Neural crest cell (in vitro differentiated cells): ENCODE measurements at regions not wholly inside any gene's neighbourhood (a gene's known extent, or its start where the extent isn't known, plus 50 kb on each side); places are given as distances from the start of the nearest gene placed in this dataset.

ENCODE experiments used
- DNase-seq: peaks from one replicate; pipeline ENCODE4 v3.0.0; 2021; ENCODE audit warnings: low read depth, mixed read lengths, low spot score
- H3K27ac Mint-ChIP-seq: one replicate; pipeline ENCODE4 v1.8.0; 2021; ENCODE audit warnings: mild to moderate bottlenecking, mixed read lengths; ENCODE audit not compliant: unreplicated experiment
- H3K27me3 Mint-ChIP-seq: 2 replicates; pipeline ENCODE4 v1.8.0; 2021; ENCODE audit warnings: low read depth, mild to moderate bottlenecking, mixed read lengths
- H3K36me3 Mint-ChIP-seq: 2 replicates; pipeline ENCODE4 v1.8.0; 2021; ENCODE audit warnings: low read depth, mild to moderate bottlenecking, mixed read lengths
- H3K4me1 Mint-ChIP-seq: 2 replicates; pipeline ENCODE4 v1.8.0; 2021; ENCODE audit warnings: mixed read lengths
- H3K4me3 Mint-ChIP-seq: one replicate; pipeline ENCODE4 v1.8.0; 2021; ENCODE audit warnings: mild to moderate bottlenecking, mixed read lengths
- H3K9me3 Mint-ChIP-seq: 2 replicates; pipeline ENCODE4 v1.8.0; 2021; ENCODE audit warnings: mixed read lengths
- TF ChIP-seq, protein P1 (sequence below): fragments of 200-600 bp; sonication (generic); conservative IDR thresholded peaks from 2 replicates; pipeline ENCODE4 v1.5.0; 2021; ENCODE audit warnings: antibody characterized with exemption, mild to moderate bottlenecking

DNA sequence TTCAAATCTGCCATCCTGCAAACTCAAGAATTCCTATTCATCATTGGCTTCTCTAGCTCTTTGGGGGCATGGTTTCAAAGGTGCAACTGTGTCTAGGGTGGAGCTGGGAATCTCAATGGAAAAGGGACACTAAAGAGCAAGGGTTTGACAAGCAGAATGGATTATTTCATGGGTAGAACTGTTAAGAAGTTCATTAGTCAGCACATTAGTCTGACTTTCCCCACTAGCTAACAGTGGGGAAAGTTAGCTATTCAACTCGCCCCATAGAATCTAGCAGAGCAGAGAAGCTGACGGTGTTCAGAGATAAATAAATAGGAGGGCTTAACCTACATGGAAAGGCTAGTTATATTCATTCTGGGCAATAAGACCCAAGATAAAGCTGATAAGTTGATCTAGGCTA lies 153.9 kb downstream of the EMP1 start:
- peaks cover 4% of the 10 kb centered on the region for H3K9me3 Mint-ChIP-seq

GRCh38 chr12:13348464-13348863 lies 151.9 kb downstream of the EMP1 start:
- no peaks in the 10 kb centered on the region for H3K27me3 Mint-ChIP-seq
- TF ChIP-seq, protein P1, sequence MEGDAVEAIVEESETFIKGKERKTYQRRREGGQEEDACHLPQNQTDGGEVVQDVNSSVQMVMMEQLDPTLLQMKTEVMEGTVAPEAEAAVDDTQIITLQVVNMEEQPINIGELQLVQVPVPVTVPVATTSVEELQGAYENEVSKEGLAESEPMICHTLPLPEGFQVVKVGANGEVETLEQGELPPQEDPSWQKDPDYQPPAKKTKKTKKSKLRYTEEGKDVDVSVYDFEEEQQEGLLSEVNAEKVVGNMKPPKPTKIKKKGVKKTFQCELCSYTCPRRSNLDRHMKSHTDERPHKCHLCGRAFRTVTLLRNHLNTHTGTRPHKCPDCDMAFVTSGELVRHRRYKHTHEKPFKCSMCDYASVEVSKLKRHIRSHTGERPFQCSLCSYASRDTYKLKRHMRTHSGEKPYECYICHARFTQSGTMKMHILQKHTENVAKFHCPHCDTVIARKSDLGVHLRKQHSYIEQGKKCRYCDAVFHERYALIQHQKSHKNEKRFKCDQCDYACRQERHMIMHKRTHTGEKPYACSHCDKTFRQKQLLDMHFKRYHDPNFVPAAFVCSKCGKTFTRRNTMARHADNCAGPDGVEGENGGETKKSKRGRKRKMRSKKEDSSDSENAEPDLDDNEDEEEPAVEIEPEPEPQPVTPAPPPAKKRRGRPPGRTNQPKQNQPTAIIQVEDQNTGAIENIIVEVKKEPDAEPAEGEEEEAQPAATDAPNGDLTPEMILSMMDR = no peak
- no peak for DNase-seq
- H3K36me3 Mint-ChIP-seq = no peaks in the 10 kb centered on the region
- H3K27ac Mint-ChIP-seq = no peak overlapping the region
- peaks cover 6% of the 10 kb centered on the region for H3K4me1 Mint-ChIP-seq
- no peak overlapping the region for H3K4me3 Mint-ChIP-seq
- peaks cover 4% of the 10 kb centered on the region for H3K9me3 Mint-ChIP-seq

More for the DNA sequence above, 153.9 kb downstream of the EMP1 start:
- peaks cover 6% of the 10 kb centered on the region for H3K4me1 Mint-ChIP-seq
- TF ChIP-seq, protein P1 = no peak
- no peaks in the 10 kb centered on the region for H3K36me3 Mint-ChIP-seq
- no peak overlapping the region for H3K4me3 Mint-ChIP-seq
- DNase-seq = no peak
- no peaks in the 10 kb centered on the region for H3K27me3 Mint-ChIP-seq
- H3K27ac Mint-ChIP-seq = no peak overlapping the region

DNA sequence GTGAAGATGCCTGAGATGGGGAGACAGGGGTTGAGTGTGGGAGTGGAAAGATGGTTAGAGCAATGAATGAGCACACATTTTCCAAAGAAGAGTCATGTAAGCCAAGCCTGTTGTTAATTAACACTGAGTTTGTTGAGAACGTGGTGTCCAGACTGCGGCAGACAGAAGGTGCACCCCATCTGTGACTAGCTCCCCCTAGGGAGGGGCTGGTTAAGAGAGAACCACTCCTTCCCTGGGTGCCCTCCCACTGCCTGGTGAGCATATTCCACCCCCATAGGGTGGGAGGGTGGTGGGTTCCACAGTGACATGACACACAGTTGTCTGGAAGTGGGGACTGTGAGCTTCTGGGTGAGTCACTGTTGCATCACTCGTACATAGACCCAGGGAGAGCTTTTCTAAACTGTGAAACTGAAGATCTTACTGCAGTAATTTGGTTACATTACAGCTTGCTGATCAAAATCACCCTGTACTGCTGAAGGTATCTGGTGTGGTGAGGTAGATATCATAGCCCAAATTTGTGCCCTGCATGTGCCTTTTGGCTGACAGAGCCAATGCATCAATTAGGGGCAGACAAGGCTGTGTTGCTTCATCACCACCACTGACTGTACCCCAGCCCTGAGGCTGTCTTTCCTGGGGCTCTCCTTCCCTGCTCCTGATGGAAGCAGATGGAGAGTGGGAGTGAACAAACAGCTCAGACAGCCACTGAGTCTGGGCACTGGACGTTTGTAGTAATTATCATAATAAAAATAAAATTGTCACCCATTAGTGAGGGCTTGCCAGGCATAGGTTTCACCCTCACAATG lies 150.9 kb downstream of the EMP1 start:
- Mint-ChIP-seq H3K27me3 (no peaks in the 10 kb centered on the region), H3K4me3 (no peak overlapping the region), H3K9me3 (peaks cover 7% of the 10 kb centered on the region), H3K27ac (no peak overlapping the region), H3K4me1 (peaks cover 6% of the 10 kb centered on the region), H3K36me3 (no peaks in the 10 kb centered on the region)
- DNase-seq = no peak
- TF ChIP-seq, protein P1 = no peak

DNA sequence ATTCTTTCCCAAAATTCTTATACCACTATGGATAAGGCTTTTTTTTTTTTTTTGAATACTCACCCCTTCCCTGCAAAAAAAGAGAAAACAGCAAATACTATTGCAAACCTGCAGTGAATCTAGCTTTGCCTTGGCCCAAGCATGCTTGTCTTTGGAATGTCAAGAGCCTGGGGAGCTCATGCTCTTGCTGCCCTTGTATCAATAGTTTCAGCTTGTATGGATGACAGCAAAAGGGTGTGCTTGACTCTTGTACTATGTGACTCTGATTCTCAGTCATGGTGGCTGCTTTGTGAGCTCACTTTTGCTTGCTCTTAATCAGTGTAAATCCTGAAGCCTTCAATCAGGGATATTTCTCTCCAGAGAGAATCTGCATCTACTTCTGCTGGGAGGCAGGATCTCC lies 149.2 kb downstream of the EMP1 start:
- Mint-ChIP-seq H3K4me3 (no peak overlapping the region), H3K9me3 (peaks cover 10% of the 10 kb centered on the region), H3K27me3 (no peaks in the 10 kb centered on the region), H3K36me3 (no peaks in the 10 kb centered on the region), H3K27ac (no peak overlapping the region), H3K4me1 (peaks cover 6% of the 10 kb centered on the region)
- TF ChIP-seq, protein P1 = no peak
- no peak for DNase-seq

GRCh38 chr12:13343375-13343774 lies 146.8 kb downstream of the EMP1 start:
- Mint-ChIP-seq H3K27me3 (no peaks in the 10 kb centered on the region), H3K27ac (no peak overlapping the region), H3K4me3 (no peak overlapping the region), H3K36me3 (no peaks in the 10 kb centered on the region), H3K4me1 (peaks cover 4% of the 10 kb centered on the region), H3K9me3 (peaks cover 7% of the 10 kb centered on the region)
- TF ChIP-seq, protein P1 = no peak
- DNase-seq = no peak
